ENCODE measurements at regions not wholly inside any gene's neighbourhood (a gene's known extent, or its start where the extent isn't known, plus 50 kb on each side); places are given as distances from the start of the nearest gene placed in this dataset.

DNA sequence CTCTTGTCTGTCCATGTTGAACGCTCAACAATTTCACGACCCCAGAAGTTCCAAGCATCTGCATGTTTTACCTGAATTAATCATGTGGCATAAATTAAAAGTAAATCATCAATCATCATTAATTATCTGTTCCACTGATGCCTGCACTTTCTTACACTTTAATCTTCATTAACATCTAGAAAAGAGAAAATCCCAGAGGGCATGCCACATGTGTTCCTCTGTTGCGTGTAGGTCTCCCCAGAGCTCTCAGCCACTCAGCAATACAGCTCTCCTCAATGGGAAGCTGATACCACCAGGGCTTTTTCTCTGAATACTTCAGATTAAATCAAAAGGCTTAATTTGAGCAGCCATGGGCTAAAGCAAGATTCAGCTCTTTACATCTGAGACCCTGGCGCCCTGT lies 722.4 kb upstream of the TENM3 start:
- intact Hi-C loops (cut with DNase I; ENCODE audit: low total_unique reads): no loop called here
- Histone ChIP-seq H3K4me1 (no peaks in the 10 kb centered on the region), H3K27ac (no peak overlapping the region), H3K27me3 (no peaks in the 10 kb centered on the region), H3K36me3 (ENCODE audit: low read depth, missing control alignments) (no peaks in the 10 kb centered on the region), H3K4me3 (no peak overlapping the region), H3K9me3 (no peaks in the 10 kb centered on the region)
- DNase-seq: no peak
- 92 to 96% methylated on average over 4 of the region's 4 CpGs for WGBS, 2 donors
- no peak for TF ChIP-seq POLR2A (IDR thresholded peaks at IDR 0.05)
- TF ChIP-seq, protein P1, sequence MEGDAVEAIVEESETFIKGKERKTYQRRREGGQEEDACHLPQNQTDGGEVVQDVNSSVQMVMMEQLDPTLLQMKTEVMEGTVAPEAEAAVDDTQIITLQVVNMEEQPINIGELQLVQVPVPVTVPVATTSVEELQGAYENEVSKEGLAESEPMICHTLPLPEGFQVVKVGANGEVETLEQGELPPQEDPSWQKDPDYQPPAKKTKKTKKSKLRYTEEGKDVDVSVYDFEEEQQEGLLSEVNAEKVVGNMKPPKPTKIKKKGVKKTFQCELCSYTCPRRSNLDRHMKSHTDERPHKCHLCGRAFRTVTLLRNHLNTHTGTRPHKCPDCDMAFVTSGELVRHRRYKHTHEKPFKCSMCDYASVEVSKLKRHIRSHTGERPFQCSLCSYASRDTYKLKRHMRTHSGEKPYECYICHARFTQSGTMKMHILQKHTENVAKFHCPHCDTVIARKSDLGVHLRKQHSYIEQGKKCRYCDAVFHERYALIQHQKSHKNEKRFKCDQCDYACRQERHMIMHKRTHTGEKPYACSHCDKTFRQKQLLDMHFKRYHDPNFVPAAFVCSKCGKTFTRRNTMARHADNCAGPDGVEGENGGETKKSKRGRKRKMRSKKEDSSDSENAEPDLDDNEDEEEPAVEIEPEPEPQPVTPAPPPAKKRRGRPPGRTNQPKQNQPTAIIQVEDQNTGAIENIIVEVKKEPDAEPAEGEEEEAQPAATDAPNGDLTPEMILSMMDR (IDR thresholded peaks at IDR 0.05): no peak

DNA sequence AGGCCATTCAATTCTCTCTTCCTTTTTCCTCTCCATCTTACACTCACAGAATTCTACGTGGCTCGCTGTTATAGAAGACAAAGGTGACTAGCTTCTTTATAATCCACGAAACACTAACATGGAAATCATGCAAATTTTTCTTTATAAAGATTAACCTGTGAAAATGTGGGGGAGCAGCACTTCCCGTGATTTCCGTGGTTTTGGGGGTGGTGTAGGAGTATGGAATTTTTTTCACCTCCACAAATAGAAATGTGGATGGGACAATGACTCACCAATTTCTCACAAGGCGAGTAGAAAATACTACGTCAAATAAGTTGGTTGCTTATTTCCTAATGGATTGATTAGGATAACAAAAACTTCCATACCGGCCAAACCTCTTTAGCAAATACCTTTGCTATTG lies 719.2 kb upstream of the TENM3 start:
- intact Hi-C loops (cut with DNase I; ENCODE audit: low total_unique reads): no loop called here
- Histone ChIP-seq H3K4me1 (no peaks in the 10 kb centered on the region), H3K27me3 (no peaks in the 10 kb centered on the region), H3K36me3 (ENCODE audit: low read depth, missing control alignments) (no peaks in the 10 kb centered on the region), H3K4me3 (no peak overlapping the region), H3K27ac (no peak overlapping the region), H3K9me3 (no peaks in the 10 kb centered on the region)
- TF ChIP-seq, protein P1 (IDR thresholded peaks at IDR 0.05): no peak
- no peak for TF ChIP-seq POLR2A (IDR thresholded peaks at IDR 0.05)
- DNase-seq: no peak
- WGBS, 2 donors: 68 to 76% methylated on average over 8 of the region's 8 CpGs

DNA sequence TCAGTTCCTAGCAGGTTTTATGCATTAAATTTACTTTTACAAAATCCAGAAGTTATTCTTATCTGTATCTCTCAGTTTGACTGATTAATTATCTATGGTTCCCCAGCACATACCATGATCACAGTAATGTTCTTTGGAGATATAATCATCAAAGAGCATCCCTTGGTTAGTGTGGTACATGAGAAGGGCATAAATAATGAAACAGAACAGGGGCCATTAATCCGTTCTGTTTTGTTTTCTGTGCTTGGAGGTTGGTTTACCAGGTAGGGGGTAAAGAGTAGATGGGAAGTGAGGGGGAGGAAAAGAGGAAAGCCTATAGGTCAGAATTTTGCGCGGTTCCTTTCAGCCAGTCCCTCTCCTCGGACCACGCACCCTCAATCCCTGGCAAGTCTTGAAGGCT lies 718.7 kb upstream of the TENM3 start:
- Histone ChIP-seq H3K9me3 (no peaks in the 10 kb centered on the region), H3K4me1 (no peaks in the 10 kb centered on the region), H3K27me3 (no peaks in the 10 kb centered on the region), H3K27ac (no peak overlapping the region), H3K36me3 (ENCODE audit: low read depth, missing control alignments) (no peaks in the 10 kb centered on the region), H3K4me3 (no peak overlapping the region)
- intact Hi-C loops (cut with DNase I; ENCODE audit: low total_unique reads): no loop called here
- DNase-seq: no peak
- TF ChIP-seq POLR2A (IDR thresholded peaks at IDR 0.05): no peak
- TF ChIP-seq, protein P1 (IDR thresholded peaks at IDR 0.05): no peak
- WGBS, 2 donors: 43 to 49% methylated on average over 5 of the region's 5 CpGs

DNA sequence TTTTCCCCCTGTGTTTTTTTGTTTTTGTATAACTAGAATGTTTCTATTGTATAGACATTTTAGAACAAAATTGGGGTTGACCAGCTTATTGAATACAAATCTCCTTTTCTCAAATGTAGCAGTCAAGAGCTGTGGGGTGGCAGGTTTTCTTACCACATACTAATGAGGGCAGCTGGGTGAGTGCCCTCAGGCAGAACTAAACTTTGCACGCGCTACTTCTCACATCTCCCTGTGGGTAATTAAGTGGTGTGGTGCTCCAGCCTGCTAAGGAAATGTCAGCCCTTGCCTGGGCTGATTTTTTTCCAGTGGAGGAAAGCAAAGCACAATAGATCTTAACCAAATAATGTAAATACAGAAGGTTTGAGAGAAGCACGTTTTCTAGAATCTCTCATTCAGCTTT lies 717.6 kb upstream of the TENM3 start:
- WGBS, 2 donors: 60 to 64% methylated on average over 3 of the region's 3 CpGs

More for the DNA sequence above, 717.6 kb upstream of the TENM3 start:
- Histone ChIP-seq H3K27ac (no peak overlapping the region), H3K4me1 (no peaks in the 10 kb centered on the region), H3K4me3 (no peak overlapping the region), H3K36me3 (ENCODE audit: low read depth, missing control alignments) (no peaks in the 10 kb centered on the region), H3K9me3 (no peaks in the 10 kb centered on the region), H3K27me3 (no peaks in the 10 kb centered on the region)
- no peak for DNase-seq
- TF ChIP-seq, protein P1 (IDR thresholded peaks at IDR 0.05): no peak
- TF ChIP-seq POLR2A (IDR thresholded peaks at IDR 0.05): no peak
- intact Hi-C loops (cut with DNase I; ENCODE audit: low total_unique reads): no loop called here
